DOHH2 (cell line): ENCODE measurements at regions not wholly inside any gene's neighbourhood (a gene's known extent, or its start where the extent isn't known, plus 50 kb on each side); places are given as distances from the start of the nearest gene placed in this dataset.

Experiments
- H3F3A ChIP-seq: fragments of 200-600 bp; sonication (generic), shearing (Covaris generic); 2 replicates; pipeline ENCODE4 v1.6.0; 2016; ENCODE audit warnings: antibody characterized with exemption, mild to moderate bottlenecking; ENCODE audit not compliant: control insufficient read depth, insufficient read depth
- H3K27ac ChIP-seq: fragments of 200-600 bp; sonication (generic); 2 replicates; pipeline ENCODE4 v1.5.1; 2014; ENCODE audit warnings: low read depth, mild to moderate bottlenecking, low read length, moderate library complexity
- H3K27me3 ChIP-seq: fragments of 200-600 bp; sonication (generic); 2 replicates; pipeline ENCODE4 v1.6.1; 2014; ENCODE audit warnings: mild to moderate bottlenecking, low read length, mixed read lengths; ENCODE audit not compliant: control insufficient read depth
- H3K36me3 ChIP-seq: fragments of 200-600 bp; sonication (generic); 2 replicates; pipeline ENCODE4 v1.6.1; 2014; ENCODE audit warnings: mild to moderate bottlenecking, low read length, moderate library complexity, mixed read lengths; ENCODE audit not compliant: control insufficient read depth
- H3K4me1 ChIP-seq: fragments of 200-600 bp; sonication (generic); 2 replicates; pipeline ENCODE4 v1.6.1; 2014; ENCODE audit warnings: mild to moderate bottlenecking, low read length, mixed read lengths; ENCODE audit not compliant: control insufficient read depth
- H3K4me2 ChIP-seq: fragments of 200-600 bp; sonication (generic); 2 replicates; pipeline ENCODE4 v1.6.0; 2014; ENCODE audit warnings: mild to moderate bottlenecking, low read length, moderate library complexity
- H3K4me3 ChIP-seq: fragments of 200-600 bp; sonication (generic); 2 replicates; pipeline ENCODE4 v1.5.1; 2014; ENCODE audit warnings: mild to moderate bottlenecking, low read length, mixed read lengths
- H3K79me2 ChIP-seq: fragments of 200-600 bp; sonication (generic); 2 replicates; pipeline ENCODE4 v1.6.1; 2014; ENCODE audit warnings: mild to moderate bottlenecking, low read length, mixed read lengths; ENCODE audit not compliant: control insufficient read depth
- H3K9me2 ChIP-seq: fragments of 200-600 bp; sonication (generic); replicated peaks from 2 replicates; pipeline ENCODE4 v1.6.1; 2014; ENCODE audit warnings: mild to moderate bottlenecking, low read length, mixed read lengths; ENCODE audit not compliant: control insufficient read depth
- H3K9me3 ChIP-seq: fragments of 200-600 bp; sonication (generic); 2 replicates; pipeline ENCODE4 v1.6.1; 2014; ENCODE audit warnings: antibody characterized with exemption, low read length, mixed read lengths; ENCODE audit not compliant: control insufficient read depth, insufficient read depth
- H4K20me1 ChIP-seq: fragments of 200-600 bp; sonication (generic); 2 replicates; pipeline ENCODE4 v1.6.0; 2014; ENCODE audit warnings: low read depth, mild to moderate bottlenecking, antibody characterized with exemption, low read length, moderate library complexity; ENCODE audit not compliant: control insufficient read depth, insufficient read depth
- CTCF ChIP-seq: fragments of 200-600 bp; sonication (generic); IDR thresholded peaks from one replicate; pipeline ENCODE4 v1.5.1; 2014; ENCODE audit warnings: antibody characterized with exemption, mild to moderate bottlenecking, low read depth, low read length; ENCODE audit not compliant: poor library complexity, severe bottlenecking
- EZH2phosphoT487 ChIP-seq: fragments of 200-600 bp; sonication (generic); IDR thresholded peaks from 2 replicates; pipeline ENCODE4 v1.6.1; 2017; ENCODE audit warnings: borderline replicate concordance, mild to moderate bottlenecking, antibody characterized with exemption, low read length, moderate library complexity, mixed read lengths

- Histone ChIP-seq H3K27me3 (no peaks in the 10 kb centered on the region), H3K36me3 (no peaks in the 10 kb centered on the region), H3K4me3 (no peak overlapping the region), H3K4me2 (no peak overlapping the region), H3K4me1 (no peaks in the 10 kb centered on the region), H3F3A (no peaks in the 10 kb centered on the region), H3K9me2 (no peaks in the 10 kb centered on the region), H3K9me3 (no peaks in the 10 kb centered on the region), H3K79me2 (no peaks in the 10 kb centered on the region), H3K27ac (no peak overlapping the region), H4K20me1 (no peaks in the 10 kb centered on the region)
- TF ChIP-seq CTCF (no peak), EZH2phosphoT487 (no peak)
Measured at GRCh38 chr10:24034571-24034970, 174.4 kb upstream of the KIAA1217 start.

DNA sequence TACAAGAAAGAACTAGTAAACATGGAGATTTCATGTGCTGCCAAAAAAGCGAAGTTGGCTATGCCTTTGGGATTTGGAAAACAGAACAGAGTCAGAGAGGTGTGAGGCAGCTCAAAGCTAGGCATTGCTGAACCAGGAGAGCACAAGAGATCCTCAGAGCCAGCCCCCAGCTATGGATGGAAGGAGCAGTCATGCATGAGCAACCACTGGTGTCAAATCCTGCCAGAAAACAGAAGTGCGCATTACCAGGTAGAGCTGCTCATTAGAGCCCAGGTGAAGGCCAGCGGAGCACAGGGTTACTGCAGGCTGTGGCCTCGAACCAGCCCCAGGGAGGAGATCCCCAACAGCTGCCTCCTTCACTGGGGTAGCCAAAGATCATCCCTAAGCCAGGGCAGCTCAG lies 173.2 kb upstream of the KIAA1217 start:
- TF ChIP-seq EZH2phosphoT487 (no peak), CTCF (no peak)
- Histone ChIP-seq H3K27me3 (no peaks in the 10 kb centered on the region), H3K79me2 (no peaks in the 10 kb centered on the region), H3K36me3 (no peaks in the 10 kb centered on the region), H3K4me2 (no peak overlapping the region), H3K4me3 (no peak overlapping the region), H3K9me2 (no peaks in the 10 kb centered on the region), H3K27ac (no peak overlapping the region), H4K20me1 (no peaks in the 10 kb centered on the region), H3K4me1 (no peaks in the 10 kb centered on the region), H3K9me3 (no peaks in the 10 kb centered on the region), H3F3A (no peaks in the 10 kb centered on the region)

DNA sequence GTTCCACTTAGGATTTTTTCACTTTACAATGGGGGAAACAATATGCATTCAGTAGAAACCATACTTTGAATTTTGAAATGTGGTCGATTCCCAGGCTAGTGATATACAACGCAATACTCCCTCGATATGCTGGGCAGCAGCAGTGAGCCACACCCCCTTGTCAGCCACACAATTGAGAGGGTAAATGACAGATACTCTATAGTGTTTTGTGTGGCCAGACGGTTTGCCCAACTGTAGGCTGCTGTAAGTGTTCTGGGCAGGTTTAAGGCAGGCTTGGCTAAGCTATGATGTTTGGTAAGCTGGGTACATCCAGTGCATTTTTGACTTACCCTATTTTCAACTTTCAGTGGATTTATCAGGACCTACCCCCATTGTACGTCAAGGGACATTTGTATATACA lies 169.6 kb upstream of the KIAA1217 start:
- TF ChIP-seq EZH2phosphoT487 (no peak), CTCF (no peak)
- H3K4me2 ChIP-seq, result no peak overlapping the region
- no peak overlapping the region for H3K27ac ChIP-seq
- H3K79me2 ChIP-seq, result no peaks in the 10 kb centered on the region
- no peaks in the 10 kb centered on the region for H4K20me1 ChIP-seq
- no peaks in the 10 kb centered on the region for H3K27me3 ChIP-seq
- no peaks in the 10 kb centered on the region for H3F3A ChIP-seq
- H3K9me2 ChIP-seq, result no peaks in the 10 kb centered on the region
- H3K9me3 ChIP-seq, result no peaks in the 10 kb centered on the region
- H3K4me1 ChIP-seq, result no peaks in the 10 kb centered on the region
- no peak overlapping the region for H3K4me3 ChIP-seq
- H3K36me3 ChIP-seq, result no peaks in the 10 kb centered on the region

DNA sequence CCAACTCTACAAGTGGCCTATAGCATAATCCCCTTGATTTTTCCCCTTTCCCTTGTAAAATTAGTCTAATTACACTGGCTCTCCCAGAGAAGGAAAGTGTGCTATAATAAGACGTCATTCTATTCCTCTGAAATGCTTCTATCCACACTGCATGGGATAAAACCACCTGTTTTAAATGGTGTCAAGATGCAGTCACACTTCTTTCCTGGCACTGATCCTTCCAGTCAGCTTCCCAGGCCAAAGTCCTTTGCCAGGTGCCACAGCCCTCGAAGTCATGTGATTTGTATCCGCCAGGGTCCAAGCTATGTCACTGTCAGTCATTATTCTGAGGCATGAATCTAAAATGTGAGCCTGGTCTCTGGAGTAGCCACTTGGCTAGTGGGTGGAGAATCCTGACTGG lies 169.0 kb upstream of the KIAA1217 start:
- H3K4me2 ChIP-seq, result no peak overlapping the region
- H3K79me2 ChIP-seq, result no peaks in the 10 kb centered on the region
- no peaks in the 10 kb centered on the region for H3F3A ChIP-seq
- H4K20me1 ChIP-seq, result no peaks in the 10 kb centered on the region
- no peaks in the 10 kb centered on the region for H3K9me3 ChIP-seq
- no peaks in the 10 kb centered on the region for H3K36me3 ChIP-seq
- TF ChIP-seq CTCF (no peak), EZH2phosphoT487 (no peak)
- H3K27me3 ChIP-seq, result no peaks in the 10 kb centered on the region
- no peaks in the 10 kb centered on the region for H3K4me1 ChIP-seq
- no peaks in the 10 kb centered on the region for H3K9me2 ChIP-seq
- no peak overlapping the region for H3K4me3 ChIP-seq
- H3K27ac ChIP-seq, result no peak overlapping the region
